ENCODE measurements at regions not wholly inside any gene's neighbourhood (a gene's known extent, or its start where the extent isn't known, plus 50 kb on each side); places are given as distances from the start of the nearest gene placed in this dataset.

DNA sequence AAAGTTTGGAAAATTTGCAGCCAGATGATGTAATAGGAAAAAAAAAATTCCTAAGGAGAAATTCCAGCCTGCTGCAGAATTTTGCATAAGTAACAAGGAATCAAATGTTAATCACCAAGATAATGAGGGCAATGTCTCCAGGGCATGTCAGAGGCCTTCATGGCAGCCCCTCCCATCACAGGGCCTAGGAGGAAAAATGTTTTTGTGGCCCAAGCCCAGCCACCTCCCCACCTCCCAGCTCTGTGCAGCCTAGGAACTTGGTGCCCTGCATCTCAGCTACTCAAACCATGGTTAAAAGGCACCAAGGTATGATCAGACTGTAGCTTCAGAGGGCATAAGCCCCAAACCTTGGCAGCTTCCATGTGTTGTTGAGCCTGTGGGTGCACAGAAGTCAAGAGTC, 704.7 kb upstream of the ROBO1 start:
- TF ChIP-seq EZH2phosphoT487 (IDR thresholded peaks at IDR 0.05; ENCODE audit: insufficient read depth, low read depth) (no peak), EZH2 (IDR thresholded peaks at IDR 0.05; ENCODE audit: insufficient read depth, poor library complexity, severe bottlenecking) (no peak)
